Smooth muscle cell (in vitro differentiated cells): ENCODE measurements at regions not wholly inside any gene's neighbourhood (a gene's known extent, or its start where the extent isn't known, plus 50 kb on each side); places are given as distances from the start of the nearest gene placed in this dataset.

Source experiments
- DNase-seq: peaks from one replicate; lab custom pipeline; 2025; ENCODE audit not compliant: unreplicated experiment; lab: John Stamatoyannopoulos, UW
- H2AFZ ChIP-seq: fragments of 200-600 bp; sonication (generic); 2 replicates; pipeline ENCODE4 v1.6.0; 2016; ENCODE audit warnings: antibody characterized with exemption, low read depth, mild to moderate bottlenecking
- H3F3A ChIP-seq: fragments of 200-600 bp; sonication (generic); 2 replicates; pipeline ENCODE4 v1.6.0; 2017; ENCODE audit warnings: antibody characterized with exemption, low read depth
- H3K27ac ChIP-seq: fragments of 200-600 bp; sonication (generic); 2 replicates; pipeline ENCODE4 v1.5.1; 2016; ENCODE audit warnings: low read depth, mild to moderate bottlenecking
- H3K27me3 ChIP-seq: fragments of 200-600 bp; sonication (generic); 2 replicates; pipeline ENCODE4 v1.6.1; 2016; ENCODE audit warnings: low read depth, mild to moderate bottlenecking
- H3K36me3 ChIP-seq: fragments of 200-600 bp; sonication (generic); 2 replicates; pipeline ENCODE4 v1.5.1; 2016; ENCODE audit warnings: low read depth
- H3K4me1 ChIP-seq: fragments of 200-600 bp; sonication (generic); 2 replicates; pipeline ENCODE4 v1.5.1; 2016; ENCODE audit warnings: low read depth
- H3K4me2 ChIP-seq: fragments of 200-600 bp; sonication (generic); 2 replicates; pipeline ENCODE4 v1.6.0; 2016; ENCODE audit warnings: mild to moderate bottlenecking
- H3K4me3 ChIP-seq: fragments of 200-600 bp; sonication (generic); 2 replicates; pipeline ENCODE4 v1.5.1; 2016; ENCODE audit warnings: mild to moderate bottlenecking
- H3K79me2 ChIP-seq: fragments of 200-600 bp; sonication (generic); 2 replicates; pipeline ENCODE4 v1.6.0; 2016; ENCODE audit warnings: low read depth, mild to moderate bottlenecking
- H3K9ac ChIP-seq: fragments of 200-600 bp; sonication (generic); 2 replicates; pipeline ENCODE4 v1.6.0; 2016; ENCODE audit warnings: low read depth
- H3K9me3 ChIP-seq: fragments of 200-600 bp; sonication (generic); replicated peaks from 2 replicates; pipeline ENCODE4 v1.5.1; 2016; ENCODE audit warnings: low read depth
- H4K20me1 ChIP-seq: fragments of 200-600 bp; sonication (generic); 2 replicates; pipeline ENCODE4 v1.6.0; 2016; ENCODE audit warnings: low read depth
- WGBS: methylation state at CpG from one replicate; pipeline ENCODE4 v1.1.7; 2016; ENCODE audit warnings: low lambda C conversion rate; 5-methylcytosine and 5-hydroxymethylcytosine counted together
- TF ChIP-seq, protein P1 (sequence below): fragments of 200-600 bp; sonication (generic); IDR thresholded peaks from 2 replicates; pipeline ENCODE4 v1.5.1; 2017; ENCODE audit warnings: borderline replicate concordance, mild to moderate bottlenecking, antibody characterized with exemption; ENCODE audit not compliant: insufficient read depth, poor library complexity, severe bottlenecking

DNA sequence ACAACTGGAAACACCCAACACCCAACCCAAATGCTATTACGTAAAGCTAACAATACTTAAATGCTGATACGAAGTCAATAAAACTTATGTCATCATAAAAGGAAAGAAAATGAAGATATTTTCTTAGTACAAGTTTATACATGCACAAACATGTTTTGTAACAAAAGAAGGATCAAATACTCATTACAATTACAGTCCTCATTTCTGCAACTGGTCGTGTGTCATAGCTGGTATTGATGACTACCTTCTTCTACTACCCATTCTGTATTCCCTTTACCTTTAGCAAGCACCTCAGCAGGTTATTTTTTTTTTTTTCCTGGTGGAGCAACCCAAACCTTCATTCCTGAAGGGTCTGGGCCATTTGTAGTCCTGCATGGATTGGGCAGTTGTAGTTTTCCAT lies 1298.5 kb downstream of the SUCLG1 start:
- TF ChIP-seq, protein P1, sequence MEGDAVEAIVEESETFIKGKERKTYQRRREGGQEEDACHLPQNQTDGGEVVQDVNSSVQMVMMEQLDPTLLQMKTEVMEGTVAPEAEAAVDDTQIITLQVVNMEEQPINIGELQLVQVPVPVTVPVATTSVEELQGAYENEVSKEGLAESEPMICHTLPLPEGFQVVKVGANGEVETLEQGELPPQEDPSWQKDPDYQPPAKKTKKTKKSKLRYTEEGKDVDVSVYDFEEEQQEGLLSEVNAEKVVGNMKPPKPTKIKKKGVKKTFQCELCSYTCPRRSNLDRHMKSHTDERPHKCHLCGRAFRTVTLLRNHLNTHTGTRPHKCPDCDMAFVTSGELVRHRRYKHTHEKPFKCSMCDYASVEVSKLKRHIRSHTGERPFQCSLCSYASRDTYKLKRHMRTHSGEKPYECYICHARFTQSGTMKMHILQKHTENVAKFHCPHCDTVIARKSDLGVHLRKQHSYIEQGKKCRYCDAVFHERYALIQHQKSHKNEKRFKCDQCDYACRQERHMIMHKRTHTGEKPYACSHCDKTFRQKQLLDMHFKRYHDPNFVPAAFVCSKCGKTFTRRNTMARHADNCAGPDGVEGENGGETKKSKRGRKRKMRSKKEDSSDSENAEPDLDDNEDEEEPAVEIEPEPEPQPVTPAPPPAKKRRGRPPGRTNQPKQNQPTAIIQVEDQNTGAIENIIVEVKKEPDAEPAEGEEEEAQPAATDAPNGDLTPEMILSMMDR = no peak
- 72% methylated on average over 3 of the region's 3 CpGs for WGBS
- H3K4me1 ChIP-seq = no peaks in the 10 kb centered on the region

DNA sequence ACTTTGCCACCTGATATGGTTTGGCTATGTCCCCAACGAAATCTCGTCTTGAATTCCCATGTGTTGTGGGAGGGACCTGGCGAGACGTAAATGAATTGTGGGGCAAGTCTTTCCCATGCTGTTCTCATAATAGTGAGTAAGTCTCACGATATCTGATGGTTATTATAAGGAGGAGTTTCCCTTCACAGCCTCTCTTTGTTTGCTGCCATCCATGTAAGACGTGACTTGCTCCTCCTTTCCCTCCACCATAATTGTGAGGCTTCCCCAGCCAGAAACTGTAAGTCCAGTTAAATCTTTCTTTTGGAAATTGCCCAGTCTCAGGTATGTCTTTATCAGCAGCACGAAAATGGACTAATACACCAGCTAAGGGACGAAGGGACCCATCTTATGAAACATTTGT lies 1303.3 kb downstream of the SUCLG1 start:
- H3K79me2 ChIP-seq = no peaks in the 10 kb centered on the region
- H3K27ac ChIP-seq = no peak overlapping the region
- H3K4me3 ChIP-seq = no peak overlapping the region
- no peak overlapping the region for H3K4me2 ChIP-seq
- TF ChIP-seq, protein P1 = no peak
- no peaks in the 10 kb centered on the region for H4K20me1 ChIP-seq
- H3K27me3 ChIP-seq = no peaks in the 10 kb centered on the region
- DNase-seq = no peak
- H3K9me3 ChIP-seq = peaks cover 3% of the 10 kb centered on the region
- H2AFZ ChIP-seq = no peak overlapping the region
- no peaks in the 10 kb centered on the region for H3K36me3 ChIP-seq
- no peaks in the 10 kb centered on the region for H3K4me1 ChIP-seq
- no peaks in the 10 kb centered on the region for H3F3A ChIP-seq
- WGBS = 93% methylated on average over 8 of the region's 8 CpGs
- H3K9ac ChIP-seq = no peak overlapping the region

More for the DNA sequence above, 1298.5 kb downstream of the SUCLG1 start:
- no peaks in the 10 kb centered on the region for H3K79me2 ChIP-seq
- no peak overlapping the region for H3K9ac ChIP-seq
- H3F3A ChIP-seq = no peaks in the 10 kb centered on the region
- H3K9me3 ChIP-seq = peaks cover 3% of the 10 kb centered on the region
- no peak overlapping the region for H3K4me2 ChIP-seq
- no peak for DNase-seq
- H4K20me1 ChIP-seq = no peaks in the 10 kb centered on the region
- H3K36me3 ChIP-seq = no peaks in the 10 kb centered on the region
- no peaks in the 10 kb centered on the region for H3K27me3 ChIP-seq
- H2AFZ ChIP-seq = no peak overlapping the region
- no peak overlapping the region for H3K4me3 ChIP-seq
- H3K27ac ChIP-seq = no peak overlapping the region

DNA sequence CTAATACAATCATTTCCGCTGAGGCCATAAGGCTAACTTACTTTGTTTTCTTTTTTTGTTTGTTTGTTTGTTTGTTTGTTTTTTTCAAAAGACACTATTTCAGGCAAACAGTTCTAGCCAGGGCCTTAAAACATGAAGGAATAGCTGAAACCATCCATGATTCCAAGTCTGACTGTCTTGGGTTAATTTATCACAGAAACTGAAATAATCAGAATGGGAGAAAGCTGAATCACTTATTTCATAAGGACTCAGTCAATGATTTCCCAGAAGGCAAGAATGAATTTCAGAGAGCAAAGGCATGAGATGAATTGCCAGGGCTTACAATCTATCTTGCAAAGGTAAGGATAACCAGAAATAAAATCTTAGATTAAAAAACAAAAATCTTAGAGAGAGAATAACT lies 1315.1 kb downstream of the SUCLG1 start:
- no peaks in the 10 kb centered on the region for H3K9me3 ChIP-seq
- no peak overlapping the region for H2AFZ ChIP-seq
- H3K27ac ChIP-seq = no peak overlapping the region
- no peaks in the 10 kb centered on the region for H3K4me1 ChIP-seq
- no peak overlapping the region for H3K4me3 ChIP-seq
- no peak overlapping the region for H3K9ac ChIP-seq
- H3K36me3 ChIP-seq = no peaks in the 10 kb centered on the region
- no peaks in the 10 kb centered on the region for H4K20me1 ChIP-seq
- H3K27me3 ChIP-seq = no peaks in the 10 kb centered on the region
- H3K4me2 ChIP-seq = no peak overlapping the region
- TF ChIP-seq, protein P1 = no peak
- 91% methylated on average over 1 of the region's 1 CpG for WGBS
- DNase-seq = no peak
- H3K79me2 ChIP-seq = no peaks in the 10 kb centered on the region
- no peaks in the 10 kb centered on the region for H3F3A ChIP-seq

DNA sequence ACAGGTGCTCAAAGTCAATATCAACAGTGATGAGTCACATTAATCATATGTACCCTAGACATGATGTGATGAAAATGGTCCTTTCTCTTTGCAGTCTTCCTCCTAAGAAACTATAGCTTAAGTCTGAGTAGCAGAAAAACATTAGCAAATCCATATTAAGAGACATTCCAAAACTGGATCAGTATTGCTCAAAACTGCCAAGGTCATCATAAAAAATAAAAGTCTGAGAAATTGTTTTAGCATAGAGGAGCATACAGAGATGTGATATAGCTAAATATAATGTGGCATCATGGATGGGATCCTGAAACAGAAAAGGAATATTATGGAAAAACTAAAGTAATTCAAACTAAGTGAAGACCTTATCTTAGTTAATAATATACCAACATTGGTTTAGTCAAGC lies 1316.1 kb downstream of the SUCLG1 start:
- Histone ChIP-seq H3K9ac (no peak overlapping the region), H3K79me2 (no peaks in the 10 kb centered on the region), H2AFZ (no peak overlapping the region), H3F3A (no peaks in the 10 kb centered on the region), H3K27me3 (no peaks in the 10 kb centered on the region), H3K27ac (no peak overlapping the region), H3K4me1 (no peaks in the 10 kb centered on the region), H3K4me3 (no peak overlapping the region), H3K36me3 (no peaks in the 10 kb centered on the region), H3K9me3 (no peaks in the 10 kb centered on the region), H3K4me2 (no peak overlapping the region), H4K20me1 (no peaks in the 10 kb centered on the region)
- no peak for DNase-seq
- TF ChIP-seq, protein P1 = no peak
